CD4-positive, alpha-beta T cell (primary cell): ENCODE measurements at regions not wholly inside any gene's neighbourhood (a gene's known extent, or its start where the extent isn't known, plus 50 kb on each side); places are given as distances from the start of the nearest gene placed in this dataset.

Experiments used
- ATAC-seq: fragments of 200-7000 bp; cut with Tn5 transposase; one replicate; pipeline ENCODE4 v1.10.0; 2022; ENCODE audit warnings: mild to moderate bottlenecking; ENCODE audit not compliant: poor library complexity
- CTCF ChIA-PET: fragments of 350-600 bp; sonication (Branson Sonifier 250); formaldehyde crosslinking; loops from one replicate; lab custom pipeline; 2021; ENCODE audit warnings: antibody characterized with exemption, inconsistent platforms; lab: Charles Lee
- POLR2A ChIA-PET: fragments of 350-600 bp; sonication (Branson Sonifier 250); formaldehyde crosslinking; loops from one replicate; lab custom pipeline; 2021; ENCODE audit warnings: antibody characterized with exemption, inconsistent platforms; lab: Charles Lee
- DNase-seq, 14 experiments: peaks; one replicate each; pipeline ENCODE4 v3.0.0-alpha.2; 2013 to 2020; ENCODE audit warnings: mixed read lengths in 2 of 14
- H3K27ac ChIP-seq, 2 donors: one replicate each; pipeline versions ENCODE4 v1.5.1 to v1.7.0; 2013; ENCODE audit warnings: low read length in 2 of 2, low read depth in 1 of 2, mild to moderate bottlenecking in 1 of 2
- H3K27me3 ChIP-seq, 2 experiments: 1 replicate in 1 of 2; 2 replicates in 1 of 2; pipeline versions ENCODE4 v1.6.1 to v1.7.0; 2013; ENCODE audit warnings: low read length in 2 of 2, control low read depth in 1 of 2, mild to moderate bottlenecking in 1 of 2, moderate library complexity in 1 of 2; ENCODE audit not compliant: insufficient read depth in 2 of 2, control insufficient read depth in 1 of 2
- H3K36me3 ChIP-seq: one replicate; pipeline ENCODE4 v1.6.1; 2013; ENCODE audit warnings: low read length, control low read depth; ENCODE audit not compliant: insufficient read depth
- H3K4me1 ChIP-seq: one replicate; pipeline ENCODE4 v1.6.1; 2013; ENCODE audit warnings: low read length, control low read depth; ENCODE audit not compliant: insufficient read depth
- H3K4me3 ChIP-seq: one replicate; pipeline ENCODE4 v1.5.1; 2013; ENCODE audit warnings: mild to moderate bottlenecking, low read length, moderate library complexity
- H3K9me3 ChIP-seq, 2 experiments: 1 replicate in 1 of 2; 2 replicates in 1 of 2; pipeline versions ENCODE4 v1.6.1 to v1.7.0; 2013; ENCODE audit warnings: low read length in 2 of 2, mild to moderate bottlenecking in 2 of 2, control low read depth in 1 of 2, moderate library complexity in 1 of 2; ENCODE audit not compliant: control insufficient read depth in 1 of 2, insufficient read depth in 1 of 2
- H3K27ac Mint-ChIP-seq: one replicate; pipeline ENCODE4 v1.8.0; 2020; ENCODE audit warnings: mixed read lengths
- H3K27me3 Mint-ChIP-seq: one replicate; pipeline ENCODE4 v1.8.0; 2021; ENCODE audit warnings: mixed read lengths
- H3K36me3 Mint-ChIP-seq: one replicate; pipeline ENCODE4 v1.8.0; 2021; ENCODE audit warnings: low read depth, mixed read lengths
- H3K4me1 Mint-ChIP-seq: one replicate; pipeline ENCODE4 v1.8.0; 2021; ENCODE audit warnings: low read depth, mixed read lengths
- H3K4me3 Mint-ChIP-seq: one replicate; pipeline ENCODE4 v1.8.0; 2020; ENCODE audit warnings: mild to moderate bottlenecking, mixed read lengths
- H3K9me3 Mint-ChIP-seq: one replicate; pipeline ENCODE4 v1.8.0; 2020; ENCODE audit warnings: mixed read lengths
- intact Hi-C, 2 experiments: fragments of 100-400 bp; cut with DNase I in 1 of 2; cut with micrococcal nuclease in 1 of 2; formaldehyde crosslinking; loops; one replicate each; pipeline versions ENCODE4 v1.15.1 to v1.9.0; 2023 to 2025; cut with DNase I, micrococcal nuclease
- TF ChIP-seq, protein P1 (sequence below): fragments of 200-600 bp; IDR thresholded peaks from one replicate; pipeline ENCODE4 v1.8.0; 2022; ENCODE audit warnings: antibody characterized with exemption, mild to moderate bottlenecking

DNA sequence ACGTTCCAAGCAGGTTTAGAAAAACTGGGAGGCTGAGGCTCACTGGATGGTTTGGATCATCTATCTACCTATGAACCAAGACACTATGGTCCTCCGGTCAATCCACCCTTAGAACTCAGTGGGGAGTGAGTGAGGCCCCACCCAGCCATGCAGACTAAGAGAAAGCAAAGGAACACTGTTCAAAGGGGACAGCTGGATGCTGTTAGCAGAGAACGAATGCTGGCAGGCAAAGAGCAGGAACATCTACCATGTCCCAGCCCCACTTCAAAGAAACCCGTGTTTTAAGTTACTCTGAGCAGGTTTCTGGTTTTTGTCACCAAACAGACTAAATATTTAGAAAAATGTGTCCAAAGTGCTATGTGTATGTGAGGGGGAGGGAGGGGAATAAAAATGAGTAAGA is 183.4 kb upstream of the XYLT1 start:
- Mint-ChIP-seq H3K36me3 (no peaks in the 10 kb centered on the region), H3K4me1 (no peaks in the 10 kb centered on the region), H3K4me3 (no peak overlapping the region), H3K27me3 (peaks cover 48% of the 10 kb centered on the region), H3K9me3 (no peaks in the 10 kb centered on the region), H3K27ac (no peak overlapping the region)
- H3K4me1 ChIP-seq = no peaks in the 10 kb centered on the region
- intact Hi-C loops = no loop called here
- ChIA-PET CTCF (no interaction called here), POLR2A (no interaction called here)
- no peaks in the 10 kb centered on the region for H3K36me3 ChIP-seq
- H3K9me3 ChIP-seq = no peaks in the 10 kb centered on the region
- peaks cover 0 to 7% of the 10 kb centered on the region in 2 experiments for H3K27me3 ChIP-seq
- no peak for DNase-seq
- TF ChIP-seq, protein P1, sequence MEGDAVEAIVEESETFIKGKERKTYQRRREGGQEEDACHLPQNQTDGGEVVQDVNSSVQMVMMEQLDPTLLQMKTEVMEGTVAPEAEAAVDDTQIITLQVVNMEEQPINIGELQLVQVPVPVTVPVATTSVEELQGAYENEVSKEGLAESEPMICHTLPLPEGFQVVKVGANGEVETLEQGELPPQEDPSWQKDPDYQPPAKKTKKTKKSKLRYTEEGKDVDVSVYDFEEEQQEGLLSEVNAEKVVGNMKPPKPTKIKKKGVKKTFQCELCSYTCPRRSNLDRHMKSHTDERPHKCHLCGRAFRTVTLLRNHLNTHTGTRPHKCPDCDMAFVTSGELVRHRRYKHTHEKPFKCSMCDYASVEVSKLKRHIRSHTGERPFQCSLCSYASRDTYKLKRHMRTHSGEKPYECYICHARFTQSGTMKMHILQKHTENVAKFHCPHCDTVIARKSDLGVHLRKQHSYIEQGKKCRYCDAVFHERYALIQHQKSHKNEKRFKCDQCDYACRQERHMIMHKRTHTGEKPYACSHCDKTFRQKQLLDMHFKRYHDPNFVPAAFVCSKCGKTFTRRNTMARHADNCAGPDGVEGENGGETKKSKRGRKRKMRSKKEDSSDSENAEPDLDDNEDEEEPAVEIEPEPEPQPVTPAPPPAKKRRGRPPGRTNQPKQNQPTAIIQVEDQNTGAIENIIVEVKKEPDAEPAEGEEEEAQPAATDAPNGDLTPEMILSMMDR = no peak
- H3K4me3 ChIP-seq = no peak overlapping the region
- no peak for ATAC-seq
- H3K27ac ChIP-seq = no peak overlapping the region

DNA sequence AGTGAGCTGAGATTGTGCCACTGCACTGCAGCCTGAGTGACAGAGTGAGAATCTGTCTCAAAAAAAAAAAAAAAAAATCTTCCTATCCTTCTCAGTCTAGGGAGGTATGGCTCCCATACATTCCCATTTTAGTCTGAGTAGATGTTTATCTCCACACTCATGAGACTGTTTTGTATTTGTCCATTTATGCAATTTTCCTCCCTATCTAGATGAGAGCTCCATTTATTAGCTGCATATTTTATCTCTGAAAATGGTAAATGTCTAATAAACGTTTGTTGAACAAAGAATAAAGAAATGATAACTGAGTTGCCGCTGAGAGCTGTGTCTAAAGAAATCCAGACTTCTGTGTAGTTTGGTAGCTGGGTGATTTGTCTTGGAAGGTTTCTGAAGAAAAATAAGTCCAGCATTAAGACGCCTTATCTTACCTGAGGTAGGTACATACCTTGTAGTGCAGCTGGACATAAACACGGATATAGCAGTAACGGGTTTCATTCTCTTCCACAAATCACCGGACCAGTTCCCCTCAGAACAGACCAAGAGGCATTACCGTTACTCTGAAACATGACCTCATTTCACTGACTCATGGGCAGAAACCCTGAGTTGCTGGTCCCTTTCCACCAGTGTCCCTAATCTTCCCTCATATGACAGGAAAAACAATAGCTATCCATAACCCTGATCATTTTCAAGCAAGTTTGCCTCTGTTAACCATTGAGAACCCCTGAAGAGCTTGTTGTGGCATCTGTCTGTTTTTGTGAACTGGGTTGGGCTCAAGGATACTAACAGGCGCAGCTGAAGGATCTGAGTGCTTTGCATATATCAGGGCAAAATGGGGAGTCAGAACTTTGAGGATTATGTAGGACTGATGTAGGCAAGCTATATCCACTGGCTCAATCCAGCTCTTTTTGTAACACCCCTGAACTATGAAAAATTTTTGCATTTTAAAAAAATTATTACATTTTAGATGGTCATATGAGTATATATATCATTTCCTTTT is 177.4 kb upstream of the XYLT1 start:
- Mint-ChIP-seq H3K27me3 (peaks cover 26% of the 10 kb centered on the region), H3K4me3 (no peak overlapping the region), H3K27ac (no peak overlapping the region), H3K4me1 (no peaks in the 10 kb centered on the region), H3K9me3 (peaks cover 4% of the 10 kb centered on the region), H3K36me3 (no peaks in the 10 kb centered on the region)
- CTCF ChIA-PET = no interaction called here
- Histone ChIP-seq H3K27ac (no peak overlapping the region), H3K27me3 (peaks cover 0 to 7% of the 10 kb centered on the region in 2 experiments), H3K36me3 (no peaks in the 10 kb centered on the region), H3K4me3 (no peak overlapping the region), H3K4me1 (no peaks in the 10 kb centered on the region), H3K9me3 (no peaks in the 10 kb centered on the region)
- no peak for ATAC-seq
- TF ChIP-seq, protein P1 = no peak
- intact Hi-C loops = no loop called here
- POLR2A ChIA-PET = interaction anchor here (0.6 kb wide), 1 partner anchor 543 kb away, joined by 3 read pairs; no protein-coding TSS in a partner anchor
- no peak for DNase-seq

DNA sequence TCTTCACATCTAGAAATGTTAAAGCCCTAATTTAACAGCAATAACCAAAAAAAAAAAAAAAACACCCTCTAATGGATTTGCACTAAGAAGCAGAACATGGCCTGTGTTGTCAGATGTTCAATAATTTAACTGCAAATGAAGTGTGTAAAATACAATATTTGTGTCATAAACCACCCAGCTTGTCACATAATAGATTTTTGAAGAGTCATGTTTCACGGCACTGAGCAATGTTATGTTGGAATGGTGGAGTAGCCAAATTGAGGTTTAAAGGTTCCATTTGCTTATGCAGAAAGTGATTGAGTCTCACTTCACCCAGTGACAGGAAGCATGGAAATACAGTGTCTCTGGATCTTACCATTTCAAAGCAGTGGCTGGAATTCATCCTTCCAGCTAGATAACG is 173.2 kb upstream of the XYLT1 start:
- Mint-ChIP-seq H3K36me3 (no peaks in the 10 kb centered on the region), H3K27ac (no peak overlapping the region), H3K4me3 (no peak overlapping the region), H3K9me3 (peaks cover 7% of the 10 kb centered on the region), H3K27me3 (peaks cover 17% of the 10 kb centered on the region), H3K4me1 (no peaks in the 10 kb centered on the region)
- H3K27me3 ChIP-seq = peaks cover 0 to 3% of the 10 kb centered on the region in 2 experiments
- ChIA-PET POLR2A (no interaction called here), CTCF (no interaction called here)
- H3K9me3 ChIP-seq = peaks cover 0 to 1% of the 10 kb centered on the region in 2 experiments
- no peak for ATAC-seq
- intact Hi-C loops = no loop called here
- TF ChIP-seq, protein P1 = no peak
- no peaks in the 10 kb centered on the region for H3K36me3 ChIP-seq
- no peaks in the 10 kb centered on the region for H3K4me1 ChIP-seq
- no peak overlapping the region for H3K4me3 ChIP-seq
- H3K27ac ChIP-seq = no peak overlapping the region
- DNase-seq = no peak
